DOHH2 (cell line): ENCODE measurements at regions not wholly inside any gene's neighbourhood (a gene's known extent, or its start where the extent isn't known, plus 50 kb on each side); places are given as distances from the start of the nearest gene placed in this dataset.
A peak's percentile ranks its signal among the peaks of the same experiment; 100 is the strongest.

Experiments used
- H3F3A ChIP-seq: fragments of 200-600 bp; sonication (generic), shearing (Covaris generic); 2 replicates; pipeline ENCODE4 v1.6.0; 2016; ENCODE audit warnings: antibody characterized with exemption, mild to moderate bottlenecking; ENCODE audit not compliant: control insufficient read depth, insufficient read depth
- H3K27ac ChIP-seq: fragments of 200-600 bp; sonication (generic); 2 replicates; pipeline ENCODE4 v1.5.1; 2014; ENCODE audit warnings: low read depth, mild to moderate bottlenecking, low read length, moderate library complexity
- H3K27me3 ChIP-seq: fragments of 200-600 bp; sonication (generic); 2 replicates; pipeline ENCODE4 v1.6.1; 2014; ENCODE audit warnings: mild to moderate bottlenecking, low read length, mixed read lengths; ENCODE audit not compliant: control insufficient read depth
- H3K36me3 ChIP-seq: fragments of 200-600 bp; sonication (generic); 2 replicates; pipeline ENCODE4 v1.6.1; 2014; ENCODE audit warnings: mild to moderate bottlenecking, low read length, moderate library complexity, mixed read lengths; ENCODE audit not compliant: control insufficient read depth
- H3K4me1 ChIP-seq: fragments of 200-600 bp; sonication (generic); 2 replicates; pipeline ENCODE4 v1.6.1; 2014; ENCODE audit warnings: mild to moderate bottlenecking, low read length, mixed read lengths; ENCODE audit not compliant: control insufficient read depth
- H3K4me2 ChIP-seq: fragments of 200-600 bp; sonication (generic); 2 replicates; pipeline ENCODE4 v1.6.0; 2014; ENCODE audit warnings: mild to moderate bottlenecking, low read length, moderate library complexity
- H3K4me3 ChIP-seq: fragments of 200-600 bp; sonication (generic); 2 replicates; pipeline ENCODE4 v1.5.1; 2014; ENCODE audit warnings: mild to moderate bottlenecking, low read length, mixed read lengths
- H3K79me2 ChIP-seq: fragments of 200-600 bp; sonication (generic); 2 replicates; pipeline ENCODE4 v1.6.1; 2014; ENCODE audit warnings: mild to moderate bottlenecking, low read length, mixed read lengths; ENCODE audit not compliant: control insufficient read depth
- H3K9me2 ChIP-seq: fragments of 200-600 bp; sonication (generic); replicated peaks from 2 replicates; pipeline ENCODE4 v1.6.1; 2014; ENCODE audit warnings: mild to moderate bottlenecking, low read length, mixed read lengths; ENCODE audit not compliant: control insufficient read depth
- H3K9me3 ChIP-seq: fragments of 200-600 bp; sonication (generic); 2 replicates; pipeline ENCODE4 v1.6.1; 2014; ENCODE audit warnings: antibody characterized with exemption, low read length, mixed read lengths; ENCODE audit not compliant: control insufficient read depth, insufficient read depth
- H4K20me1 ChIP-seq: fragments of 200-600 bp; sonication (generic); 2 replicates; pipeline ENCODE4 v1.6.0; 2014; ENCODE audit warnings: low read depth, mild to moderate bottlenecking, antibody characterized with exemption, low read length, moderate library complexity; ENCODE audit not compliant: control insufficient read depth, insufficient read depth
- CTCF ChIP-seq: fragments of 200-600 bp; sonication (generic); IDR thresholded peaks from one replicate; pipeline ENCODE4 v1.5.1; 2014; ENCODE audit warnings: antibody characterized with exemption, mild to moderate bottlenecking, low read depth, low read length; ENCODE audit not compliant: poor library complexity, severe bottlenecking
- EZH2phosphoT487 ChIP-seq: fragments of 200-600 bp; sonication (generic); IDR thresholded peaks from 2 replicates; pipeline ENCODE4 v1.6.1; 2017; ENCODE audit warnings: borderline replicate concordance, mild to moderate bottlenecking, antibody characterized with exemption, low read length, moderate library complexity, mixed read lengths

- Histone ChIP-seq H4K20me1 (no peaks in the 10 kb centered on the region), H3K27me3 (no peaks in the 10 kb centered on the region), H3K4me1 (no peaks in the 10 kb centered on the region), H3K9me3 (no peaks in the 10 kb centered on the region), H3K36me3 (no peaks in the 10 kb centered on the region), H3K9me2 (no peaks in the 10 kb centered on the region), H3F3A (no peaks in the 10 kb centered on the region), H3K4me2 (no peak overlapping the region), H3K79me2 (no peaks in the 10 kb centered on the region), H3K4me3 (no peak overlapping the region), H3K27ac (no peak overlapping the region)
- no peak for TF ChIP-seq EZH2phosphoT487
- TF ChIP-seq CTCF = no peak
These were observed 598.3 kb upstream of the JAG1 start for GRCh38 chr20:11271920-11272594.

- no peaks in the 10 kb centered on the region for H3K27me3 ChIP-seq
- TF ChIP-seq EZH2phosphoT487 (no peak), CTCF (peak; percentile 50)
- H3F3A ChIP-seq = no peaks in the 10 kb centered on the region
- H3K4me3 ChIP-seq = no peak overlapping the region
- no peaks in the 10 kb centered on the region for H3K79me2 ChIP-seq
- H4K20me1 ChIP-seq = no peaks in the 10 kb centered on the region
- H3K27ac ChIP-seq = no peak overlapping the region
- no peaks in the 10 kb centered on the region for H3K4me1 ChIP-seq
- H3K36me3 ChIP-seq = no peaks in the 10 kb centered on the region
- H3K9me2 ChIP-seq = no peaks in the 10 kb centered on the region
- no peak overlapping the region for H3K4me2 ChIP-seq
- no peaks in the 10 kb centered on the region for H3K9me3 ChIP-seq
These were observed 600.4 kb upstream of the JAG1 start for GRCh38 chr20:11274141-11274594.

GRCh38 chr20:11275740-11276139, 601.9 kb upstream of the JAG1 start:
- Histone ChIP-seq H3K27ac (no peak overlapping the region), H3K9me3 (no peaks in the 10 kb centered on the region), H3K9me2 (no peaks in the 10 kb centered on the region), H4K20me1 (no peaks in the 10 kb centered on the region), H3F3A (no peaks in the 10 kb centered on the region), H3K79me2 (no peaks in the 10 kb centered on the region), H3K4me3 (no peak overlapping the region), H3K4me1 (no peaks in the 10 kb centered on the region), H3K27me3 (no peaks in the 10 kb centered on the region), H3K4me2 (no peak overlapping the region), H3K36me3 (no peaks in the 10 kb centered on the region)
- no peak for TF ChIP-seq CTCF
- TF ChIP-seq EZH2phosphoT487 = no peak

GRCh38 chr20:11277170-11277569, 603.4 kb upstream of the JAG1 start:
- TF ChIP-seq CTCF (no peak), EZH2phosphoT487 (no peak)
- no peaks in the 10 kb centered on the region for H3K9me2 ChIP-seq

More at GRCh38 chr20:11277170-11277569, 603.4 kb upstream of the JAG1 start:
- no peak overlapping the region for H3K4me2 ChIP-seq
- H3K36me3 ChIP-seq = no peaks in the 10 kb centered on the region
- no peaks in the 10 kb centered on the region for H3K27me3 ChIP-seq
- no peaks in the 10 kb centered on the region for H3K79me2 ChIP-seq
- no peaks in the 10 kb centered on the region for H3K9me3 ChIP-seq
- H4K20me1 ChIP-seq = no peaks in the 10 kb centered on the region
- H3K27ac ChIP-seq = no peak overlapping the region
- H3K4me3 ChIP-seq = no peak overlapping the region
- H3K4me1 ChIP-seq = no peaks in the 10 kb centered on the region
- no peaks in the 10 kb centered on the region for H3F3A ChIP-seq
